ENCODE measurements at regions not wholly inside any gene's neighbourhood (a gene's known extent, or its start where the extent isn't known, plus 50 kb on each side); places are given as distances from the start of the nearest gene placed in this dataset.

DNA sequence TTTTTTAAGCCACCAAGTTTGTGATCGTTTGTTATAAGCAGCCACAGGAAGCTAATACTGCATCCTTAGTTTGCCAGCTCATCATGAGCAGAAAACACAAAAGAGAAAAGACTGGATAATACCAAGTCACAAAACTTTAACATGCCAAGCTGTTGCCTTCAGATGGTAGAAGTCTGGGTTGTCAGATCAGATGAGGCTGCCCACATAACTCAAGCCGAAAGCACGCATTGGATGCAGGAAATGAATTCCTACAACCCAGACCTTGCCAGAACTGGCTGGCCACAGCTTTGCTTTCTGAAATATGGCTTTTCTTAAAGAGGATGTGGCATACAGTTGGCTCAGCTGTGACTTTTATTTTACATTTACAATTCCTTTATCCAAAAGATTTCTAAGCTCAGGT lies 118.3 kb upstream of the NEO1 start:
- DNase-seq (ENCODE audit: extremely low spot score in 2 of 2), result peak in 1 of 2 donors; percentile 10
- TF ChIP-seq CTCF (IDR thresholded peaks at IDR 0.05), result no peak
- no peak for TF ChIP-seq POLR2A (IDR thresholded peaks at IDR 0.05)
- TF ChIP-seq POLR2AphosphoS5 (IDR thresholded peaks at IDR 0.05; ENCODE audit: insufficient read depth in 1 of 2, low read depth in 1 of 2), result no peak
- Histone ChIP-seq H3K36me3 (no peaks in the 10 kb centered on the region), H3K4me1 (no peaks in the 10 kb centered on the region), H3K27ac (no peak overlapping the region), H3K9me3 (no peaks in the 10 kb centered on the region), H3K4me3 (no peak overlapping the region), H3K27me3 (no peaks in the 10 kb centered on the region)
- intact Hi-C loops (cut with DNase I), result no loop called here

DNA sequence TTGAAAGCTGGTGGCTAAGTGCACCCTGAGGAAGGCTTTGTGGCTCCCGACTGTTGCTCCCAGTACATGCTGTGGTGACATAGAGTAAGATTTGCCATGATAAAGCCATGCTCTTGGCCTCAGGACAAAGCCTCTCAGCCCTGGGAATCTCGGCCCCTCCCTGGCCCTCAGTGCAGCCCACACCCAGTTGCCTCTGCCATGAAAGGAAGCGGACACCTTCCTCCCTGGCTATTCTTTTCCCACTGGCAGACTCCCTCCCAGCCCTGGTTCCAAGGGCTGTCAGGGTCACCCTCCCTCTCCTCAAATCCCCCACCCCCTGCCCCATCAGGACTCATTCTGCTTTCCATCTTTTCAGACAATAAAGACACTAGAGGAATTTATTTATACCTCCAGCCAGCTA lies 119.8 kb upstream of the NEO1 start:
- intact Hi-C loops (cut with DNase I), result no loop called here
- Histone ChIP-seq H3K4me1 (no peaks in the 10 kb centered on the region), H3K27ac (no peak overlapping the region), H3K4me3 (no peak overlapping the region), H3K36me3 (no peaks in the 10 kb centered on the region), H3K9me3 (no peaks in the 10 kb centered on the region), H3K27me3 (no peaks in the 10 kb centered on the region)
- no peak for TF ChIP-seq CTCF (IDR thresholded peaks at IDR 0.05)
- no peak for TF ChIP-seq POLR2AphosphoS5 (IDR thresholded peaks at IDR 0.05; ENCODE audit: insufficient read depth in 1 of 2, low read depth in 1 of 2)
- no peak for TF ChIP-seq POLR2A (IDR thresholded peaks at IDR 0.05)
- DNase-seq (ENCODE audit: extremely low spot score in 2 of 2), result peak; percentile 78 to 92

DNA sequence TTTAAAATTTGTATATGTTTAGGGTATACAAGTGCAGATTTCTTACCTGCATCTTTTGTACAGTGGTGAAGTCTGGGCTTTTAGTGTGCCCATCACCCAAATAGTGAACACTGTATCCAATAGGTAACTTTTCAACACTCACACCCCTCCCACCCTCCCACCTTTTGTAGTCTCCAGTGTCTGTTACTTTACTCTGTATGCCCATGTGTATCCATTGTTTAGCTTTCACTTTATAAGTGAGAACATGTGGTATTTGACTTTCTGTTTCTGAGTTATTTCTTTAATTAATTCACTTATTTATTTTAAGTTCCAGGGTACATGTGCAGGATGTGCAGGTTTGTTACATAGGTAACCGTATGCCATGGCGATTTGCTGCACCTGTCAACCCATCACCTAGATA lies 124.8 kb upstream of the NEO1 start:
- DNase-seq (ENCODE audit: extremely low spot score in 2 of 2), result no peak
- H3K27me3 ChIP-seq, result no peaks in the 10 kb centered on the region
- no peaks in the 10 kb centered on the region for H3K36me3 ChIP-seq
- no peak for TF ChIP-seq POLR2AphosphoS5 (IDR thresholded peaks at IDR 0.05; ENCODE audit: insufficient read depth in 1 of 2, low read depth in 1 of 2)
- H3K4me3 ChIP-seq, result no peak overlapping the region
- intact Hi-C loops (cut with DNase I), result no loop called here
- H3K4me1 ChIP-seq, result no peaks in the 10 kb centered on the region
- H3K27ac ChIP-seq, result no peak overlapping the region
- no peaks in the 10 kb centered on the region for H3K9me3 ChIP-seq

- Histone ChIP-seq H3K4me3 (no peak overlapping the region), H3K27ac (no peak overlapping the region), H3K36me3 (no peaks in the 10 kb centered on the region), H3K4me1 (no peaks in the 10 kb centered on the region), H3K9me3 (no peaks in the 10 kb centered on the region), H3K27me3 (no peaks in the 10 kb centered on the region)
- intact Hi-C loops (cut with DNase I), result no loop called here
- no peak for TF ChIP-seq POLR2AphosphoS5 (IDR thresholded peaks at IDR 0.05; ENCODE audit: insufficient read depth in 1 of 2, low read depth in 1 of 2)
- TF ChIP-seq POLR2A (IDR thresholded peaks at IDR 0.05), result no peak
- TF ChIP-seq CTCF (IDR thresholded peaks at IDR 0.05), result no peak
- DNase-seq (ENCODE audit: extremely low spot score in 2 of 2), result no peak
Measured at GRCh38 chr15:72925661-72926060, 126.6 kb upstream of the NEO1 start.

DNA sequence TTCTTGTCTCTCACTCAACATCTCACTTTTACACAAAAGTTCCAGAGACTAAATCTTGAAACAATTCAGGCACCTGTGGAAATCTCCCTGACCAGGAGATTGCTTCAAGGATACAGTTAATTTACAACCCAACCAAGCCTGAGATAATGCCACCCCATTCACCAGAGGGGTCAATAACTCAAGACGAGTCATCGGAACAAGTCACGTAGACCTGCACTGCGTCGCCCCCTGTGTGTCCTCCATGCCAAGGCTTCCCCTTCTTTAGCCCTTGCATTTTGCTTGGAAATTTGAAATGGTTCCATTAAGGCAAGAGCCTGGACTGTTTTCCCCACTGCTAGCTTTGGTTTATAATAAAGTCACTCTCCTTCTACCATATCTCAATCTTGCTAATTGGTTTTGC lies 129.0 kb upstream of the NEO1 start:
- Histone ChIP-seq H3K9me3 (no peaks in the 10 kb centered on the region), H3K27me3 (no peaks in the 10 kb centered on the region), H3K27ac (no peak overlapping the region), H3K4me3 (no peak overlapping the region), H3K4me1 (no peaks in the 10 kb centered on the region), H3K36me3 (no peaks in the 10 kb centered on the region)
- intact Hi-C loops (cut with DNase I), result no loop called here
- DNase-seq (ENCODE audit: extremely low spot score in 2 of 2), result peak in 1 of 2 donors; percentile 46
- TF ChIP-seq CTCF (IDR thresholded peaks at IDR 0.05) (no peak), POLR2A (IDR thresholded peaks at IDR 0.05) (no peak), POLR2AphosphoS5 (IDR thresholded peaks at IDR 0.05; ENCODE audit: insufficient read depth in 1 of 2, low read depth in 1 of 2) (no peak)

GRCh38 chr15:72920551-72920950 lies 131.7 kb upstream of the NEO1 start:
- H3K4me3 ChIP-seq, result no peak overlapping the region
- no peaks in the 10 kb centered on the region for H3K27me3 ChIP-seq
- H3K36me3 ChIP-seq, result no peaks in the 10 kb centered on the region
- TF ChIP-seq POLR2AphosphoS5 (IDR thresholded peaks at IDR 0.05; ENCODE audit: insufficient read depth in 1 of 2, low read depth in 1 of 2), result no peak
- TF ChIP-seq CTCF (IDR thresholded peaks at IDR 0.05), result no peak
- TF ChIP-seq POLR2A (IDR thresholded peaks at IDR 0.05), result no peak
- DNase-seq (ENCODE audit: extremely low spot score in 2 of 2), result no peak
- intact Hi-C loops (cut with DNase I), result no loop called here
- H3K4me1 ChIP-seq, result no peaks in the 10 kb centered on the region
- H3K9me3 ChIP-seq, result no peaks in the 10 kb centered on the region
- H3K27ac ChIP-seq, result no peak overlapping the region
